Uterus (tissue), 3 donors: ENCODE measurements at regions not wholly inside any gene's neighbourhood (a gene's known extent, or its start where the extent isn't known, plus 50 kb on each side); places are given as distances from the start of the nearest gene placed in this dataset.
"Not testable (repeated sequence)": the region's sequence is repeated elsewhere in the genome, so short reads cannot be mapped to it uniquely, and the experiment has no call there.

Experiments
- DNase-seq, 2 donors: peaks; one replicate each; pipeline ENCODE4 v3.0.0-alpha.2; 2019 to 2020
- H3K27ac ChIP-seq, 2 donors: fragments of 200-600 bp; sonication (generic); 1 replicate in 1 of 2; 2 replicates in 1 of 2; pipeline ENCODE4 v1.5.1; 2016 to 2018
- H3K27me3 ChIP-seq, 2 donors: fragments of 200-600 bp; sonication (generic); one replicate each; pipeline ENCODE4 v1.5.1; 2018 to 2019; ENCODE audit warnings: control low read depth in 1 of 2
- H3K36me3 ChIP-seq, 2 donors: fragments of 200-600 bp; sonication (generic); one replicate each; pipeline ENCODE4 v1.5.1; 2019; ENCODE audit warnings: control low read depth in 1 of 2
- H3K4me1 ChIP-seq, 2 donors: fragments of 200-600 bp; sonication (generic); one replicate each; pipeline ENCODE4 v1.5.1; 2018 to 2019; ENCODE audit warnings: control low read depth in 1 of 2
- H3K4me3 ChIP-seq, 2 donors: fragments of 200-600 bp; sonication (generic); 1 replicate in 1 of 2; 2 replicates in 1 of 2; pipeline ENCODE4 v1.5.1; 2018 to 2019; ENCODE audit warnings: mild to moderate bottlenecking in 1 of 2
- H3K9me3 ChIP-seq, 2 donors: fragments of 200-600 bp; sonication (generic); one replicate each; pipeline ENCODE4 v1.5.1; 2019; ENCODE audit warnings: control low read depth in 1 of 2
- CTCF ChIP-seq, 4 experiments: fragments of 200-600 bp in 2 of 4; fragments of 450-650 bp in 2 of 4; sonication (generic) in 2 of 4; IDR thresholded peaks; one replicate each; pipeline ENCODE4 v1.5.1; 2016 to 2019; ENCODE audit warnings: antibody characterized with exemption in 4 of 4, mild to moderate bottlenecking in 2 of 4, moderate library complexity in 1 of 4
- POLR2A ChIP-seq, 2 donors: fragments of 450-650 bp; IDR thresholded peaks; one replicate each; pipeline ENCODE4 v1.6.1; 2016; ENCODE audit warnings: antibody characterized with exemption in 2 of 2, mild to moderate bottlenecking in 1 of 2, moderate library complexity in 1 of 2
- intact Hi-C: fragments of 100-400 bp; cut with DNase I; formaldehyde crosslinking; loops from one replicate; pipeline ENCODE4 v1.15.1; 2023; ENCODE audit warnings: low total_unique reads
- donor health status: DM: yes; HTN: yes; CAD: no.

- Histone ChIP-seq H3K27me3 (no peaks in the 10 kb centered on the region), H3K27ac (no peak overlapping the region), H3K36me3 (no peaks in the 10 kb centered on the region), H3K9me3 (no peaks in the 10 kb centered on the region), H3K4me1 (no peaks in the 10 kb centered on the region), H3K4me3 (no peak overlapping the region)
- TF ChIP-seq POLR2A (IDR thresholded peaks at IDR 0.05), result no peak
- no peak for TF ChIP-seq CTCF (IDR thresholded peaks at IDR 0.05)
- no peak for DNase-seq
- intact Hi-C loops, result no loop called here
Observed at GRCh38 chr14:104397956-104398355, 181.6 kb upstream of the C14orf180 start.

GRCh38 chr14:104398656-104399055, 180.9 kb upstream of the C14orf180 start:
- H3K4me1 ChIP-seq, result no peaks in the 10 kb centered on the region
- intact Hi-C loops, result no loop called here
- H3K4me3 ChIP-seq, result no peak overlapping the region
- no peaks in the 10 kb centered on the region for H3K9me3 ChIP-seq
- no peak for DNase-seq
- H3K27me3 ChIP-seq, result no peaks in the 10 kb centered on the region
- no peak overlapping the region for H3K27ac ChIP-seq
- no peak for TF ChIP-seq CTCF (IDR thresholded peaks at IDR 0.05)
- no peak for TF ChIP-seq POLR2A (IDR thresholded peaks at IDR 0.05)
- H3K36me3 ChIP-seq, result no peaks in the 10 kb centered on the region

- Histone ChIP-seq H3K4me1 (no peaks in the 10 kb centered on the region), H3K27me3 (no peaks in the 10 kb centered on the region), H3K9me3 (no peaks in the 10 kb centered on the region), H3K4me3 (no peak overlapping the region), H3K36me3 (no peaks in the 10 kb centered on the region), H3K27ac (no peak overlapping the region)
- no peak for DNase-seq
- intact Hi-C loops, result no loop called here
- TF ChIP-seq CTCF (IDR thresholded peaks at IDR 0.05), result no peak
Observed at GRCh38 chr14:104399432-104400155, 180.0 kb upstream of the C14orf180 start.

GRCh38 chr14:104400355-104400754, 179.2 kb upstream of the C14orf180 start:
- no peak for DNase-seq
- no peaks in the 10 kb centered on the region for H3K4me1 ChIP-seq
- no peaks in the 10 kb centered on the region for H3K9me3 ChIP-seq
- no peaks in the 10 kb centered on the region for H3K36me3 ChIP-seq
- no peak overlapping the region for H3K4me3 ChIP-seq
- no peak overlapping the region for H3K27ac ChIP-seq
- intact Hi-C loops, result no loop called here
- no peak for TF ChIP-seq POLR2A (IDR thresholded peaks at IDR 0.05)
- no peak for TF ChIP-seq CTCF (IDR thresholded peaks at IDR 0.05)
- no peaks in the 10 kb centered on the region for H3K27me3 ChIP-seq

GRCh38 chr14:104401785-104402184, 177.8 kb upstream of the C14orf180 start:
- H3K4me3 ChIP-seq, result no peak overlapping the region
- no peaks in the 10 kb centered on the region for H3K27me3 ChIP-seq
- intact Hi-C loops, result no loop called here
- no peaks in the 10 kb centered on the region for H3K4me1 ChIP-seq
- no peak for TF ChIP-seq CTCF (IDR thresholded peaks at IDR 0.05)
- TF ChIP-seq POLR2A (IDR thresholded peaks at IDR 0.05), result no peak
- H3K27ac ChIP-seq, result no peak overlapping the region
- H3K9me3 ChIP-seq, result no peaks in the 10 kb centered on the region
- no peaks in the 10 kb centered on the region for H3K36me3 ChIP-seq
- no peak for DNase-seq

- H3K36me3 ChIP-seq, H3K4me3 ChIP-seq, H3K4me1 ChIP-seq, H3K27ac ChIP-seq, DNase-seq, intact Hi-C loops, H3K27me3 ChIP-seq, H3K9me3 ChIP-seq: not testable (repeated sequence)
Observed at GRCh38 chr14:104402303-104402702, 177.3 kb upstream of the C14orf180 start.
